Cardiac fibroblast (primary cell): ENCODE measurements at regions not wholly inside any gene's neighbourhood (a gene's known extent, or its start where the extent isn't known, plus 50 kb on each side); places are given as distances from the start of the nearest gene placed in this dataset.
"Not testable (repeated sequence)": the region's sequence is repeated elsewhere in the genome, so short reads cannot be mapped to it uniquely, and the experiment has no call there.

Experiments used
- DNase-seq, 2 donors: peaks; one replicate each; pipeline versions ENCODE4 v3.0.0 to v3.0.0-alpha.2; 2010; ENCODE audit warnings: low read depth in 2 of 2
- H3K4me3 ChIP-seq, 2 donors: replicated peaks in 1 of 2; 1 replicate in 1 of 2; 2 replicates in 1 of 2; pipeline ENCODE4 v1.5.1; 2011; ENCODE audit warnings: low read depth in 2 of 2, low read length in 2 of 2, mild to moderate bottlenecking in 2 of 2, moderate library complexity in 1 of 2
- TF ChIP-seq, protein P1 (sequence below): IDR thresholded peaks from one replicate; pipeline ENCODE4 v1.5.1; 2011; ENCODE audit warnings: low read depth, mild to moderate bottlenecking, low read length, inconsistent platforms

DNA sequence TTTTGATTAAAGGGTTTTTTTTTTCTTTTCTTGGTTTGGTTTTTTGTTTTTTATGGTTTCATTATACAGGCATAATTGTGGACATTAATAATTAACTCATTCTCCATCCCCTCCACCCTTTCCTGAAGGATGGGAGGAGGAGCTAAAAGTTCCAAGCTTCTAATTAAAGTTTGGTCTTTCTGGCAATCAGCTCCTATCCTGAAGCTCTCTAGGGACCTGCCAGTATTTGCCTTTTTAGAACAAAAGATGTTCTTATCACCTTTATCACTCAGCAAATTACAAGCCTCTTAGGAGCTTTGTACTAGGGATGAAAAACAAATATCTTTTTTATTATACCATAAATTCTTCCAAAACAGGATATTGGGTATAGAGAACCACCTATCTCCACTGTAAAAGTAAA lies 589.8 kb downstream of the PDHA2 start:
- H3K4me3 ChIP-seq = no peak overlapping the region
- TF ChIP-seq, protein P1, sequence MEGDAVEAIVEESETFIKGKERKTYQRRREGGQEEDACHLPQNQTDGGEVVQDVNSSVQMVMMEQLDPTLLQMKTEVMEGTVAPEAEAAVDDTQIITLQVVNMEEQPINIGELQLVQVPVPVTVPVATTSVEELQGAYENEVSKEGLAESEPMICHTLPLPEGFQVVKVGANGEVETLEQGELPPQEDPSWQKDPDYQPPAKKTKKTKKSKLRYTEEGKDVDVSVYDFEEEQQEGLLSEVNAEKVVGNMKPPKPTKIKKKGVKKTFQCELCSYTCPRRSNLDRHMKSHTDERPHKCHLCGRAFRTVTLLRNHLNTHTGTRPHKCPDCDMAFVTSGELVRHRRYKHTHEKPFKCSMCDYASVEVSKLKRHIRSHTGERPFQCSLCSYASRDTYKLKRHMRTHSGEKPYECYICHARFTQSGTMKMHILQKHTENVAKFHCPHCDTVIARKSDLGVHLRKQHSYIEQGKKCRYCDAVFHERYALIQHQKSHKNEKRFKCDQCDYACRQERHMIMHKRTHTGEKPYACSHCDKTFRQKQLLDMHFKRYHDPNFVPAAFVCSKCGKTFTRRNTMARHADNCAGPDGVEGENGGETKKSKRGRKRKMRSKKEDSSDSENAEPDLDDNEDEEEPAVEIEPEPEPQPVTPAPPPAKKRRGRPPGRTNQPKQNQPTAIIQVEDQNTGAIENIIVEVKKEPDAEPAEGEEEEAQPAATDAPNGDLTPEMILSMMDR = no peak
- no peak for DNase-seq

DNA sequence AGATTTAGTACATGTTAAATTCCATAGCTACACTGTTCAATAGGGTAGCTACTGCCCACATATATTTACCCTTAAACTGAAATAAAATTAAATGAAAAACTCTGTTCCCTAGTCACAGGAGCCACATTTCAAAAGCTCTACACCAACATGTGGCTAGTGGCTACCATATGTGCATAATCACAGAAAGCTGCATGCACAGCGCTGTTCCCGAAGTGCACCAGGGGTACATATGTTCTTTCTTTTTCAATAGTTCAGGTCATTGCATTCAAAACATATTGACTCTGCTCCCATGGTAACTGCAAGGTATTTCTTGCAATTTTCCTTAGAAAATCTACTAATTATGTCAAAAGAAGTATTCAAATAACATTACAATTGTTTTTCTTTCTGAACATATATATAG lies 591.2 kb downstream of the PDHA2 start:
- TF ChIP-seq, protein P1 = no peak
- DNase-seq = no peak
- no peak overlapping the region for H3K4me3 ChIP-seq

DNA sequence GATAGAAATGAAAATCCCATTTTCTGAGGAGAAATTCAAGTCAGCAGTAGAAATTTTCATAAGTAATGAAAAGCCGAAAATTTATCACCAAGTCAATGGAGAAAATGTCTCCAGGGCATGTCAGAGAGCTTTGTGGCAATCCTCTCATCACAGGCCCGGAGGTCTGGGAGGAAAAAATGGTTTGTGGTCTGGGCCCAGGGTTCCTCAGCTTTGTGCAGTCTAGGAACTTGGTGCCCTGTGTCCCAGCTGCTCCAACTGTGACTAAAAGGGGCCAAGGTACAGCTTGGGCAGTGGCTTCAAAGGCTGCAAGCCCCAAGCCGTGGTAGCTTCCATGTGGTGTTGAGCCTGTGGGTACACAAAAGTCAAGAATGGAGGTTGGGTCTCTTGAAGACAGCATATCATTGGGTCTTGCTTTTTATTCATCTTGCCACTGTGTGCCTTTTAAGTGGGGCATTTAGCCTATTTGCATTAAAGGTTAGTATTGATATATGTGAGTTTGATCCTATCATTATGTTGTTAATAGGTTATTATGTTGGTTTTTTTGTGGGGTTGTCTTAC lies 608.5 kb downstream of the PDHA2 start:
- no peak for DNase-seq
- no peak overlapping the region for H3K4me3 ChIP-seq
- TF ChIP-seq, protein P1 = no peak

DNA sequence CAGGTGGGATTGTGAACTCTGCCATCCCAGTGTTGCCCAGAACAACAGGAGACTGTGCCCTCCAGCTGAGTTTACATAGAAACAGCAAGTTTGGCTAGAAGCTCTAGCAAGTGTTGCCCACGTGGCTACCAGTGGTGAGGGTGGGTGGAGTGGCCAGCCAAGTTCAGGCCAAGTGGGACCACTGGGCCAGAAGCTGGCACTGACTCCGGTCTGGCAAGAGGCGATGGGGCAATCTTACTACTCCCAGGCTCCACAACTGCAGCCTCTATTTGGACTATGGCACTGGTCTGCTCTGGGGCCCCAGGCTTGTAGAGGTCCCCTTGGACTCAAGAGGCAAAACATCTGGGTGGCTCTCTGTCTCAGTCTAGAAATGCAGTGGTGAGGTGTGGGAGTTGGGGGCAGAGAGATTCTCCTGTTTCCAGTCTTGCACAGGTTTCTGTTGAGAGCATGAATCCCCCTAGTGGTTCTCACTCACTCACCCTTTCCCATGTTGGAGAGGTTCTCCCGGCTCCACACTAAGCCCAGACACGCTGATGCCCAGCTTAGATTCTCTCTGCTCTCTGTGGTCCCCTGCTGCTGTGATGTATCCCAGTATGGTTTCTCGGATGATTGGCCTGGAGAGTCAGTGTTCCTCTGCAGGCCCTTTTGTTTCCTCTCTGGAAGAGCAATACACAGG lies 615.3 kb downstream of the PDHA2 start:
- TF ChIP-seq, protein P1 = no peak
- H3K4me3 ChIP-seq = no peak overlapping the region

DNA sequence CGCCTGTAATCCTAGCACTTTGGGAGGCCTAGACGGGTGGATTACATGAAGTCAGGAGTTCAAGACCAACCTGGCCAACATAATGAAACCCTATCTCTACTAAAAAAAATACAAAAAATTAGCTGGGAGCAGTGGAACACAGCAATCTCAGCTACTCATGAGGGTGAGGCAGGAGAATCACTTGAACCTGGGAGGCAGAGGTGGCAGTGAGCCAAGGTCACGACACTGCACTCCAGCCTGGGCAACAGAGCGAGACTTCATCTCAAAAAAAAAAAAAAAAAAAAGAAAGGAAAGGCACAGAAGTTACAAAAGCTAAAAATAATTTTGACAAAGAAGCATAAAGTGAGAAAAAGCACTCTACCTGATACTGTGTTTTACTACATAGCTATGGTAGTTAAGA lies 618.1 kb downstream of the PDHA2 start:
- not testable (repeated sequence) for DNase-seq, H3K4me3 ChIP-seq

More for the DNA sequence above, 615.3 kb downstream of the PDHA2 start:
- no peak for DNase-seq

DNA sequence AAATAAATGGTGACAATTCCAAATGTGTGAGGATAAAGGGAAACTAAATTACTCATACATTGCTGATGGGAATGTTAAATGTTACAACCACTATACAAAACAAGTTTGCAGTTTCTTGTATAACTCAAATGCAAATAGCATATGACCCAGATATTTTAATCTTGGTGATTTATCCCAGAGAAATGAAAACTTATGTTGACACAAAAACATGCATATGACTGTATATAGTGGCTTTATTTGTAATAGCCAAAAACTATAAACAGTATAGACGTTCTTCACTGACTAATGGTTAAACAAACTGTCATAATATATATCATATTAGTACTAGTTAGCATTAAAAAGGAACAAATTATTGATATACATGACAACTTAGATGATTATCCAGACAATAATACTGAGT lies 619.2 kb downstream of the PDHA2 start:
- TF ChIP-seq, protein P1 = no peak
- no peak for DNase-seq
- no peak overlapping the region for H3K4me3 ChIP-seq

DNA sequence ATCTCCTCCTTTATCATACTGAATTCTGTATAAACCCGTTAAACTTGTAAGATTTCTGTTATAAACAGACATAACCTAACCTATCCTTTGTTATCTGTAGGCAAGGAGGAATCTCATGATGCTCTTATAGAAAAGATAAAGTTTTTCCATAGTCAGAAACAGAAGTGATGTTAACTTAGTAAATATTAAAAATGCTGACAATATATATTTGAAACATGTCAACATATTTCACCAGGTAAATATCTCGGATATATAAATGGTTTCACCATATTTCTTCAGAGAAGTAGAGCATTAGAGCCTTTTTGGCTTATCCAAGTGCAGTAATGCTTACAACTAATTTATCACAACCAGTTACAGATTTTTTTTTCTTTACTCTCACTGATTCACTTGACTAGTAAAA lies 625.9 kb downstream of the PDHA2 start:
- TF ChIP-seq, protein P1 = no peak
- no peak overlapping the region for H3K4me3 ChIP-seq
- no peak for DNase-seq
